ENCODE measurements at regions not wholly inside any gene's neighbourhood (a gene's known extent, or its start where the extent isn't known, plus 50 kb on each side); places are given as distances from the start of the nearest gene placed in this dataset.

DNA sequence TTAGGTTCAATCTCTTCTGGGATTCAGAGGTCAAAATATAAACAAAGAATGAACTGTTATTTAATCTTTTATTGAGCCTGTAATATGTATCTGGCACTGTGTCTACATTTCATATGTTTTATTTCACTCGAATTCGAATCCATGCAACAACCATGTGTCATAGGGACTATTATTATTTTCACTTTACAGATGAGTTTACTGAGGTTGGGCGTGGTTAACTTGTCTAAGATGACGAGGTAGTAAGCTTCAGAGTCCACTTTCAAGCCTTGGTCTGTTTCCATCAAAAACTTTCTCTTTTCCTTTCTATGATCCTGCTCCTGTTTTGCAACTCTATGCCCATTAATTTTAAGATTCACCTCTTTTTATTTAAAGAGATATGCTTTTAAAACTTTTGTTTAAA, 55.2 kb upstream of the DMAC1 start:
- no peak for DNase-seq
